ENCODE measurements at regions not wholly inside any gene's neighbourhood (a gene's known extent, or its start where the extent isn't known, plus 50 kb on each side); places are given as distances from the start of the nearest gene placed in this dataset.

DNA sequence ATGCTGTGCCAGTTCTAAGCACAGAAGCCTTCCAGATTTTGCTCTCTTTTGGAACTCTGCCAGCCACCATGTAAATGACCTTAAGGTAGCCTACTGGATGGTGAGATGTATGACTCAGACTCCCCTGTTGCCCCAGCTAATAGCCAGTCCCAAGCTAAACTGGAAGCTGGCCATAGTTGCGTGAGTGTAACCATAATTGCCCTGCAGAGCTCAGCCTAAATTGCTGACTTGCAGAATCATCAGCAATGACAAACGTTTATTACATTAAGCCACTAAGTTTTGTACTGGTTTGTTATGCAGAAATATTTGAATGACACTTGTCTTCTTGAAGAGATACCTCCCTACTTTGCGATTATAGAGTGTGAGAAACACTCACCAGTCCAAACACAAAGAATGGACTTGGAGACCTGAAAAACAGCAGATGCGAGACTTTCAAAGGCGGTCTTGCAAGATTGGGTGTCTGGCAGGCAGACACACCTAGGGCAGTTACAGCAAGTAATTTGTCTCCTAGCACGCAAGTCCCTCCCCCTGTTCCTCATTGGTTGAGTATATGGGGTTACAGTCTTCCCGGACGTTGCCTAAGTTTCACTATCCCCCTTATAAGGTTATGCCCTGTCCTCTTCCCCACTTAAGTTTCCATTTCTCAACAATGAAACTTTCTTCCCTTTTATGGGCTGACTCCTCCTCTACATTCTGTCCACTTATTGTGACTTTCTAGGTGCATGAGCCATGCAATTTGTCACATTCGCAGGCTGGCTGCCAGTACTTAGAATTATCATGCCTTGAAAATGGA is 83.6 kb upstream of the XCR1 start:
- Histone ChIP-seq H3K9me3 (ENCODE audit: control insufficient read depth, insufficient read depth, low read depth, low read length) (no peaks in the 10 kb centered on the region), H3K27ac (ENCODE audit: extremely low read depth, low read depth, low read length) (no peak overlapping the region), H3K4me3 (ENCODE audit: low read depth, low read length) (no peak overlapping the region), H3K36me3 (ENCODE audit: control insufficient read depth in 2 of 2, insufficient read depth in 1 of 2, low read length in 2 of 2) (no peaks in the 10 kb centered on the region), H3K4me1 (ENCODE audit: control insufficient read depth, insufficient read depth, low read length) (no peaks in the 10 kb centered on the region)
- CTCF ChIA-PET, result no interaction called here
- POLR2A ChIA-PET, result no interaction called here
- TF ChIP-seq OSR2 (tag by site-specific recombination; IDR thresholded peaks at IDR 0.05), result peak; percentile 60
- TF ChIP-seq SETDB1 (IDR thresholded peaks at IDR 0.05; ENCODE audit: insufficient read length, low read length), result no peak
- peak; percentile 58 for TF ChIP-seq ZNF629 (tag by site-specific recombination; IDR thresholded peaks at IDR 0.05)
- TF ChIP-seq, protein P1, sequence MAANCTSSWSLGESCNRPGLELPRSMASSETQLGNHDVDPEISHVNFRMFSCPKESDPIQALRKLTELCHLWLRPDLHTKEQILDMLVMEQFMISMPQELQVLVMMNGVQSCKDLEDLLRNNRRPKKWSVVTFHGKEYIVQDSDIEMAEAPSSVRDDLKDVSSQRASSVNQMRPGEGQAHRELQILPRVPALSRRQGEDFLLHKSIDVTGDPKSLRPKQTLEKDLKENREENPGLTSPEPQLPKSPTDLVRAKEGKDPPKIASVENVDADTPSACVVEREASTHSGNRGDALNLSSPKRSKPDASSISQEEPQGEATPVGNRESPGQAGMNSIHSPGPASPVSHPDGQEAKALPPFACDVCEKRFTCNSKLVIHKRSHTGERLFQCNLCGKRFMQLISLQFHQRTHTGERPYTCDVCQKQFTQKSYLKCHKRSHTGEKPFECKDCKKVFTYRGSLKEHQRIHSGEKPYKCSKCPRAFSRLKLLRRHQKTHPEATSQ (tag by site-specific recombination; IDR thresholded peaks at IDR 0.05), result no peak
- TF ChIP-seq TRIM28 (IDR thresholded peaks at IDR 0.05; ENCODE audit: borderline replicate concordance, low read length), result peak; percentile 83
- peak; percentile 84 for TF ChIP-seq SCRT2 (tag by site-specific recombination; IDR thresholded peaks at IDR 0.05)
- TF ChIP-seq, protein P2, sequence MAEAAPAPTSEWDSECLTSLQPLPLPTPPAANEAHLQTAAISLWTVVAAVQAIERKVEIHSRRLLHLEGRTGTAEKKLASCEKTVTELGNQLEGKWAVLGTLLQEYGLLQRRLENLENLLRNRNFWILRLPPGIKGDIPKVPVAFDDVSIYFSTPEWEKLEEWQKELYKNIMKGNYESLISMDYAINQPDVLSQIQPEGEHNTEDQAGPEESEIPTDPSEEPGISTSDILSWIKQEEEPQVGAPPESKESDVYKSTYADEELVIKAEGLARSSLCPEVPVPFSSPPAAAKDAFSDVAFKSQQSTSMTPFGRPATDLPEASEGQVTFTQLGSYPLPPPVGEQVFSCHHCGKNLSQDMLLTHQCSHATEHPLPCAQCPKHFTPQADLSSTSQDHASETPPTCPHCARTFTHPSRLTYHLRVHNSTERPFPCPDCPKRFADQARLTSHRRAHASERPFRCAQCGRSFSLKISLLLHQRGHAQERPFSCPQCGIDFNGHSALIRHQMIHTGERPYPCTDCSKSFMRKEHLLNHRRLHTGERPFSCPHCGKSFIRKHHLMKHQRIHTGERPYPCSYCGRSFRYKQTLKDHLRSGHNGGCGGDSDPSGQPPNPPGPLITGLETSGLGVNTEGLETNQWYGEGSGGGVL (tag by site-specific recombination; IDR thresholded peaks at IDR 0.05), result peak; percentile 17; the same call in 1 of the 2 replicates
- TF ChIP-seq ZNF660 (tag by site-specific recombination; IDR thresholded peaks at IDR 0.05), result 0 out of 2 replicates have a peak, but pooled peaks have one; percentile 67
- peak; percentile 26; the same call in 1 of the 2 replicates for TF ChIP-seq ZBTB17 (tag by site-specific recombination; IDR thresholded peaks at IDR 0.05)
- TF ChIP-seq SALL2 (tag by site-specific recombination; IDR thresholded peaks at IDR 0.05; ENCODE audit: borderline replicate concordance), result no peak
- TF ChIP-seq SP7 (tag by site-specific recombination; IDR thresholded peaks at IDR 0.05), result peak; percentile 51; the same call in 1 of the 2 replicates
- no peak for TF ChIP-seq ZNF501 (tag by site-specific recombination; IDR thresholded peaks at IDR 0.05)
- TF ChIP-seq ZNF23 (tag by site-specific recombination; IDR thresholded peaks at IDR 0.05; ENCODE audit: borderline replicate concordance), result no peak
- TF ChIP-seq, protein P3, sequence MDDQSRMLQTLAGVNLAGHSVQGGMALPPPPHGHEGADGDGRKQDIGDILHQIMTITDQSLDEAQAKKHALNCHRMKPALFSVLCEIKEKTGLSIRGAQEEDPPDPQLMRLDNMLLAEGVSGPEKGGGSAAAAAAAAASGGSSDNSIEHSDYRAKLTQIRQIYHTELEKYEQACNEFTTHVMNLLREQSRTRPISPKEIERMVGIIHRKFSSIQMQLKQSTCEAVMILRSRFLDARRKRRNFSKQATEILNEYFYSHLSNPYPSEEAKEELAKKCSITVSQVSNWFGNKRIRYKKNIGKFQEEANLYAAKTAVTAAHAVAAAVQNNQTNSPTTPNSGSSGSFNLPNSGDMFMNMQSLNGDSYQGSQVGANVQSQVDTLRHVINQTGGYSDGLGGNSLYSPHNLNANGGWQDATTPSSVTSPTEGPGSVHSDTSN (CRISPR knock-in tag; IDR thresholded peaks at IDR 0.05), result no peak
- peak; percentile 21; the same call in 1 of the 2 replicates for TF ChIP-seq ZNF600 (tag by site-specific recombination; IDR thresholded peaks at IDR 0.05)
- no peak for TF ChIP-seq ZNF155 (tag by site-specific recombination; IDR thresholded peaks at IDR 0.05)
- TF ChIP-seq ZNF558 (tag by site-specific recombination; IDR thresholded peaks at IDR 0.05), result peak; percentile 47; the same call in 1 of the 2 replicates
- TF ChIP-seq KLF7 (tag by site-specific recombination; IDR thresholded peaks at IDR 0.05; ENCODE audit: borderline replicate concordance), result no peak
- TF ChIP-seq ZSCAN30 (tag by site-specific recombination; IDR thresholded peaks at IDR 0.05), result peak; percentile 27; the same call in 1 of the 2 replicates
- TF ChIP-seq, protein P4, sequence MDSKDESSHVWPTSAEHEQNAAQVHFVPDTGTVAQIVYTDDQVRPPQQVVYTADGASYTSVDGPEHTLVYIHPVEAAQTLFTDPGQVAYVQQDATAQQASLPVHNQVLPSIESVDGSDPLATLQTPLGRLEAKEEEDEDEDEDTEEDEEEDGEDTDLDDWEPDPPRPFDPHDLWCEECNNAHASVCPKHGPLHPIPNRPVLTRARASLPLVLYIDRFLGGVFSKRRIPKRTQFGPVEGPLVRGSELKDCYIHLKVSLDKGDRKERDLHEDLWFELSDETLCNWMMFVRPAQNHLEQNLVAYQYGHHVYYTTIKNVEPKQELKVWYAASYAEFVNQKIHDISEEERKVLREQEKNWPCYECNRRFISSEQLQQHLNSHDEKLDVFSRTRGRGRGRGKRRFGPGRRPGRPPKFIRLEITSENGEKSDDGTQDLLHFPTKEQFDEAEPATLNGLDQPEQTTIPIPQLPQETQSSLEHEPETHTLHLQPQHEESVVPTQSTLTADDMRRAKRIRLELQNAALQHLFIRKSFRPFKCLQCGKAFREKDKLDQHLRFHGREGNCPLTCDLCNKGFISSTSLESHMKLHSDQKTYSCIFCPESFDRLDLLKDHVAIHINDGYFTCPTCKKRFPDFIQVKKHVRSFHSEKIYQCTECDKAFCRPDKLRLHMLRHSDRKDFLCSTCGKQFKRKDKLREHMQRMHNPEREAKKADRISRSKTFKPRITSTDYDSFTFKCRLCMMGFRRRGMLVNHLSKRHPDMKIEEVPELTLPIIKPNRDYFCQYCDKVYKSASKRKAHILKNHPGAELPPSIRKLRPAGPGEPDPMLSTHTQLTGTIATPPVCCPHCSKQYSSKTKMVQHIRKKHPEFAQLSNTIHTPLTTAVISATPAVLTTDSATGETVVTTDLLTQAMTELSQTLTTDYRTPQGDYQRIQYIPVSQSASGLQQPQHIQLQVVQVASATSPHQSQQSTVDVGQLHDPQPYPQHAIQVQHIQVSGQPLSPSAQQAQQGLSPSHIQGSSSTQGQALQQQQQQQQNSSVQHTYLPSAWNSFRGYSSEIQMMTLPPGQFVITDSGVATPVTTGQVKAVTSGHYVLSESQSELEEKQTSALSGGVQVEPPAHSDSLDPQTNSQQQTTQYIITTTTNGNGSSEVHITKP (tag by site-specific recombination; IDR thresholded peaks at IDR 0.05), result peak; percentile 86
- TF ChIP-seq ZNF366 (tag by site-specific recombination; conservative IDR thresholded peaks at IDR 0.05), result 0 out of 2 replicates have a peak, but pooled peaks have one; percentile 23
- no peak for TF ChIP-seq GLI2 (tag by site-specific recombination; IDR thresholded peaks at IDR 0.05; ENCODE audit: borderline replicate concordance, low read depth)
- no peak for TF ChIP-seq ZNF585B (tag by site-specific recombination; IDR thresholded peaks at IDR 0.05)
- TF ChIP-seq BCL11B (tag by site-specific recombination; IDR thresholded peaks at IDR 0.05; ENCODE audit: low read depth), result no peak
- no peak for TF ChIP-seq ZNF654 (tag by site-specific recombination; IDR thresholded peaks at IDR 0.05; ENCODE audit: low read depth)
- TF ChIP-seq ZNF184 (tag by site-specific recombination; IDR thresholded peaks at IDR 0.05), result peak; percentile 49; the same call in 1 of the 2 replicates
- no peak for TF ChIP-seq ZNF521 (tag by site-specific recombination; IDR thresholded peaks at IDR 0.05)

Measured in HEK293 (cell line).